ENCODE measurements at regions not wholly inside any gene's neighbourhood (a gene's known extent, or its start where the extent isn't known, plus 50 kb on each side); places are given as distances from the start of the nearest gene placed in this dataset.

GRCh38 chr10:42952931-42953683, 123.8 kb upstream of the RET start:
- no peak for DNase-seq

GRCh38 chr10:42953684-42954674, 122.9 kb upstream of the RET start:
- DNase-seq, result no peak

DNA sequence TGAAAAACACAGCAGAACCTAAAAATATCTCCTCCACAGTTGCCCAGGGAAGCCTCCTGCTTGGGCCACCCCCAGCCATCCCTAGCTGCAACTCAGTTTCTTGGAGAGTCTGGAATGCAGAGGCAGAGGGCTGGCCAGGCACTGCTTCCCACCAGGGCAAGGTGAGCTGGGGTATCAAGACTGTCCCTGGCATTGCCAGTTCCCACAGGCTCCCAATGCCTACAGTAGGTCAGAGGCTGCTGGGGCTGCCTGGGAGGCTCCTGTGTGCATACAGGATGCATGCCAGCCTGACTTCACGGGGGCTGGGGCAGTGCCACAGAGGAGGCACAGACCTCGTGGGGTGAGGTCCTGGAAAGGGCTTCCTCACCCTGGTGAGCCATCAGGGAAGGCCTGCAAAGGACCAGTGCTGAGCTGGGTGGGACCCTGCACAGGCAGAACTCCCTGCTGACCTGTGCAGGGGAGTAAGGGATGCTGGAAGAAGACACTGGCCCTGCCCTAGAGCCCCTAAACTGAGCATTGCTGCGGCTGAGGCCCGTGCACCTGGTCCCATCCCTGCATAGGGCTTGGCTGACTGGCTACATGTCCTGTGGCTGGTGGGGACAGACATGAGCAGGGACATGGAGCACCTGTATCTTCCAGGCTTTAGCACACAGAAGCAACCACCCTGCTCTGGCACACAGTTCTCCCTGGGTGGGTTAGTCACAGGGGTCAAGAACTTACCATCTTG, 121.9 kb upstream of the RET start:
- DNase-seq, result no peak

DNA sequence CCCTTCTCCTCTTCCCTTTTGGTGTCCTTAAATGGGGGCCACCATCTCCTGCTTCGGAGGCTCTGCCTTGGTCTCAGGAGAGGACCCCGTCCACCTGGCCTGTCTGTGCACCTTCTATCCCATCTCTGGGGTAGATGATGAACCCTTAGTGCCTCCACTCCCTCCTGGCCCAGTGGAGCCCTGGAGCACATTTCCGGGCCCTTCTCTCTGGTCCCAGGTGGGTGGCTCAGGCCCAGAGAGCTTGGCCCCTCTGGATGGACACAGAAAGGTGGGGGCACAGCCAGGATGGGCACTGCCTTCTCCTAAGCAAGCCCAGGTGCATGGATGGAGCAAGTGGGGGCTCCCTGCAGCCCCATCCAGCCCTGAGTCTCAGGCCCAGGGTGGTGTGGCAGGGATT, 121.4 kb upstream of the RET start:
- no peak for DNase-seq

GRCh38 chr10:42956045-42956444, 120.8 kb upstream of the RET start:
- no peak for DNase-seq

- no peak for DNase-seq
Observed at GRCh38 chr10:42958142-42958868, 118.6 kb upstream of the RET start.

DNA sequence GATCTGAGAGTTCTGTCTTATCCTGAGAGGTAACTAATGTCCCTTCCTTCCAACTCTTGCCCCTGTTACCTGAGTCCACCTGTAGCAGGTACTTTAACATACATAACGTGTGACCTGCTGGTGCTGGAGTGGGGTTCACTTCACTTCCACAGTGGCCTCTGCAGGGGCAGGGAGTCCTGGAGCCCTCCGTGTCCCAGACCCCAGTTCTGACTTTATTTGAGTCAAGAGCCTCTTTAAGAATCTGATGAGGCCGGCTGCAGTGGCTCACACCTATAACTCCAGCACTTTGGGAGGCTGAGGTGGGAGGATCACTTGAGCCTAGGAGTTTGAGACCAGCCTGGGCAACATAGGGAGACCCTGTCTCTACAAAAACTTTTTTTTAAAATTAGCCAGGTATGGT, 117.0 kb upstream of the RET start:
- no peak for DNase-seq

- no peak for DNase-seq
Observed at GRCh38 chr10:42960491-42960990, 116.3 kb upstream of the RET start.

- DNase-seq, result no peak
Observed at GRCh38 chr10:42960991-42961795, 115.7 kb upstream of the RET start.

DNA sequence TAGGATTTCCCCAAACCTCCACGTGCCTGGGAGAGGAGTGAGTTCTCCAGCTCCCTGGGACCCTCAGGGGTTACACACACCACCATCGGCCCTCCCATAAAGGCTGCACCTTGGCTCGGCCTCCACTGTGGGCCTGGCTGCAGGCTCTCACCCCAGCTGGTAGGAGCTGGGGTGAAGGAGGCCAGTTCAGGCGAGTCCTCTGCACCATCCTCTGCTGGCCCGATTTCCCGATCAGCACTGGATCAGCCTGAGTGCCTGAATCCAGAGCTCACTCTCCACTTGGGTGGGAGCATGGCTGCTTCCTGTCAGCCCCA, 115.1 kb upstream of the RET start:
- DNase-seq, result no peak

- DNase-seq, result no peak
Observed at GRCh38 chr10:42962110-42962901, 114.6 kb upstream of the RET start.

DNA sequence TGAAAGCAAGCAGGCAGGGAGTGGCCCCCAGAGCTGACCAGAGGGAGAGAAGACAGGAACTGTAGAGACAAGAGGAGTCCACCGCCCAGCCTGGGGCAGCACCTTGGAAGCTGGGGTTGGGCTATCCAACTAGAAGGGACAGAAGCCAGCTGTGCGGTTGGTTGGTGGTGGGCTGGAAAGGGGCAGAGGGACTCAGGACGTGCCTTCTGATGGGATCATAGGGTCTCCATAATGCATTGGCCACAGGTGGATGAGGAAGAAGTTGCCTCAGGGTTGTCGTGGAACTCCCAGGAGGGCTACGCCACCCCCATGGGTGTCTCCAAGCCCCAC, 114.0 kb upstream of the RET start:
- DNase-seq, result no peak

GRCh38 chr10:42963312-42963711, 113.6 kb upstream of the RET start:
- DNase-seq, result no peak

- no peak for DNase-seq
Observed at GRCh38 chr10:42969147-42969546, 107.7 kb upstream of the RET start.

GRCh38 chr10:42969909-42970308, 107.0 kb upstream of the RET start:
- no peak for DNase-seq

GRCh38 chr10:42970451-42971250, 106.2 kb upstream of the RET start:
- no peak for DNase-seq

GRCh38 chr10:42971251-42971599, 105.6 kb upstream of the RET start:
- DNase-seq, result no peak

GRCh38 chr10:42972946-42973345, 103.9 kb upstream of the RET start:
- no peak for DNase-seq

DNA sequence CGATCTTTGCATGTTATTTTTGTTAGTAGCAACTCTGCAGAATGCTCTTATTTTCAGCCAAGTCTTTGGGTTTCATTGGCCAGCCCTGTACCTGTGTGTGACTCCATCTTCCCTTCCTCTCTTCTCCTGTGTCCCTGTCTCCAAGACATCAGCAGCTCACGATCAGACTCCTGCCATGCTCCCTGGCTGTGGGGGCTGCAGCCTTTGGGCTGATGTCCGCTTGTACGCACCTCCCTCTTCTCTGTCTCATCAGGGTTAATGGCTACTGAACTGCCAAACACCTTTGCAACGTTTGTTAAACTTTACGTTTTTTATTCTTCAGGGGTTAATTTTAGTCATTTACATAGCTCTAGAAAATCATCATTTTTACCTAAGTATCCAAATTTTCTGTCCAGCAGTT, 103.5 kb upstream of the RET start:
- DNase-seq, result no peak
